GM21825 (cell line): ENCODE measurements at regions not wholly inside any gene's neighbourhood (a gene's known extent, or its start where the extent isn't known, plus 50 kb on each side); places are given as distances from the start of the nearest gene placed in this dataset.

Experiments used
- ATAC-seq: cut with Tn5 transposase; IDR thresholded peaks from one replicate; pipeline ENCODE4 v1.9.1; 2021; ENCODE audit warnings: mild to moderate bottlenecking, moderate library complexity; ENCODE audit not compliant: unreplicated experiment

GRCh38 chr5:52388349-52388748 lies 399.4 kb upstream of the ITGA1 start:
- no peak for ATAC-seq

DNA sequence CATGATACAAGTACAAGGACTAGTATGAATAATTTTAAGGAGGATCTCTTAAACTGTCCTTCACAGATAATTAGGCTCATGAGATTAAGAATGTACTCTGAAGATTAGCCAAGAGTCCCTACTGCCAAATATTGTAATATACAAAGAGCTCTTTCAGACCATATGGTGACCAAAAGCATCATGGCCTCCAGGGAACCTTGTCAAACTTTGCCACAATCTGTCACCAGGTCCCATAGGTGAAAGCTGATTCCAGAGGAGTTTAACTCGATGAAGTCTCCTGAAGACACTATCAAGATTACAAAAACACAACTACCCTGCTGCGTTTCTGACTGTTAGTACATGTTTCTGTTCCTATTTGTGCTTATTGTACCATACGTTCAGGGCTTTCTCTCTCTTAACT lies 395.4 kb upstream of the ITGA1 start:
- ATAC-seq = no peak

- ATAC-seq = no peak
Measured at GRCh38 chr5:52409835-52410234, 377.9 kb upstream of the ITGA1 start.

DNA sequence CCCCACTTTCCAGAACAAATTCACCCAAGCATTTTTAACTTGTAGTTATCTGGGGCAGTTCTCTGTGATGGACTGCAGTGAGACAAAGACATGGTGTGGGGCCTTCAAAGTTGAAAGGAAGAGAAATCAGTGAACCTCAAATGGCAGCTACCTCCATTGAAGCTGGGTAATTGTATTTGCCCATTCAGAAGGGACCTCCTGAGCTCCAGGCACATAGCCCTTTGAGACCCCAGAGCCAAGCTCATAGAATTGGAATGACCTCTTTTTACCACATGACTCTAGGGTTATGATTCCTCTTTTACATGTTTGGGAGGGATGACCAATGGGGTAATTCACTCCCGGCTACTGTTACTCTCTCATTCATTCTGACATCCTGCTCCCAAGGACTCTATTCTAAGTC lies 368.4 kb upstream of the ITGA1 start:
- ATAC-seq = no peak

GRCh38 chr5:52427615-52428014 lies 360.1 kb upstream of the ITGA1 start:
- no peak for ATAC-seq

- no peak for ATAC-seq
Measured at GRCh38 chr5:52428977-52429489, 358.7 kb upstream of the ITGA1 start.

DNA sequence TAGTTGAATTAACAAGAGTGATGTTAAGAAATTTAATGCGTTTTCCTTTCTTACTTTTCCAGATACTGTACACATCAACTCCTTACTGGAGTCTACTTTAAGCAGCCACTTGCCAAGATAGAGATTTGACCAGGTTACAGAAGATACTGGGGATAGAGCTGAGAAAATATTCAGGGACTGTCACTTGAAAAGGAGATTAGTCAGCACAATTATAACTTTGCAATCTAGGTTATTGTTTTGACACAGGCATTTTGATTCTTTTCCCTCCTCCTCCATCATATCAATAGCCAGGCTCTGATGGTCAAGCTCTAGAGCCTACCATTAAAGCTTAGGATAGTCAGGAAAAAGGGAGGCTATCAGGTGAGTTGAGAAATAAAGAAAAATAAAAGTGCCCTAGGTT lies 345.9 kb upstream of the ITGA1 start:
- ATAC-seq = no peak

- no peak for ATAC-seq
Measured at GRCh38 chr5:52443187-52443586, 344.5 kb upstream of the ITGA1 start.

DNA sequence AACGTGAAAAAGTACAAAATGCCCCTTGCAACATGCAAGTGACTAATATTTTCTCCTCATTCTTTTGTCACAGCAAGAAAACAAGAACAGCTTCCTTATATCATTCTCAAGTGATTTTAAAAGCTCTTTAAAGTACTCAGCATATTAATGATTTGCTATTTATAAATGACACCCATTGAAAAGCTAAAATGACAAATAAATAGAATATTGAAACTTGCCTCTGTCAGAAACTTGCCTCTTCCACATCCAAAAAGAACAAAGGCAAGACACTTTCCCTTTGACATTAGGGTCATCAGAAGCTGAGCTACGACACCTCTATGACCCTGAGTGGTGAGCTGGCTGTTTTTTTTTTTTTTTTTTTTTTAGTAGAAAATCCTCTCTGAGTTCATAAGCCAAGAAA lies 339.6 kb upstream of the ITGA1 start:
- no peak for ATAC-seq

DNA sequence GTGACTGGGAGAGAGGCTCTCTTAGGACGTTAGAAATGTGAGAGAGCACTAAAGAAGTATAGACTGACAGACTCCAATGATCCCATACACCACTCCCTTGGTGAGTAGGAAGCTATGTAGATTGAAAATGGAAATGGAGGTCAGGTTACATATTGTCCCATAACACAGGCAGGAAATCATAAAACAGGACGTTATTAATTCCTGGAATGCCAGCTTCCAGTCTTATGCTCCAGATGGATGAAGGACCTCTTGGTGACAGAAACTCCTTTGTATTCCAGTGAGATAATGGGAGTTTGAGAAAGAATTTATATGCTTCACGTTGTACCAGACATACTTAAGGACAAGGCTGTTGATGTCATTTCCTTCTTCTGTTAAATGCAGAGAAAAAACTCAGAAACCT lies 338.2 kb upstream of the ITGA1 start:
- no peak for ATAC-seq

- no peak for ATAC-seq
Measured at GRCh38 chr5:52452098-52452497, 335.6 kb upstream of the ITGA1 start.

GRCh38 chr5:52453176-52453575 lies 334.5 kb upstream of the ITGA1 start:
- ATAC-seq = no peak

GRCh38 chr5:52455920-52456319 lies 331.8 kb upstream of the ITGA1 start:
- ATAC-seq = no peak

- ATAC-seq = no peak
Measured at GRCh38 chr5:52457810-52458209, 329.9 kb upstream of the ITGA1 start.

- no peak for ATAC-seq
Measured at GRCh38 chr5:52466113-52466512, 321.6 kb upstream of the ITGA1 start.

- no peak for ATAC-seq
Measured at GRCh38 chr5:52466749-52467520, 320.8 kb upstream of the ITGA1 start.

DNA sequence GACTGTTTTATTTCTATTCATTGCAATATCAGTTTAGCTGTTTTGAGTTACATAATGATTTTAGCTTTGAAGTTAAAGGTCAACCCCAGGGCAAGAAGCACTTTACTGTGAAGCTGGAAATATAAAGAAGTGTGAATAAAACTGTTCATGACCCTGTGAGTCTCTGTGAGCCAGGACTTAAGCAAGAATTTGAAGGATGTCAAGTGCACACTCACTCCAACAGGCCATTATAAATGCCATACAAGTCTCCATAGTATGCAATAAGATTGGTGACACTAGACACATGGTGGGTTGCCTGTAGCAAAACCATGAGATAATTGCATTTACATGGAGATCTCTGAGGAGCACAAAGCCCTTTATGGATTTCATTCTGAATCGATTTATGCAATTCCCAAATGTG lies 318.7 kb upstream of the ITGA1 start:
- ATAC-seq = no peak

DNA sequence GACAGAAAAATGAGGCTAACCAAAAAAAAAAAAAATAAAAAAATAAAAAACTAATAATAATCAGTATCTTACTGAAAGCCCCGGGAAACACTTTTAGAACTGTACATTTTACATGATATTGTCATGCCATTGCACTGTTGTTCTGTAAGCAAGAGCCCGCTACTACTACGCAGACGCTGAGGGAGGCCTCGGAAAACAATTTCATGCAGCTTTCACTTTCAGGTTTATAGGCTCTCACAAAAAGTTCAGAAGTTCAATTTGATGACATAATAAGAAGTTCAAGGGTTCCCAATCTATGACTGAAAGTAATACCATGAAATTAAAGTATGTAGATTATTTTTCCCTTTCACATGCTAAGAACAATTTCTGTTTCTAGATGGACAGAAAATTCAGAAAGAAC lies 318.3 kb upstream of the ITGA1 start:
- no peak for ATAC-seq

- ATAC-seq = no peak
Measured at GRCh38 chr5:52469835-52470234, 317.9 kb upstream of the ITGA1 start.

DNA sequence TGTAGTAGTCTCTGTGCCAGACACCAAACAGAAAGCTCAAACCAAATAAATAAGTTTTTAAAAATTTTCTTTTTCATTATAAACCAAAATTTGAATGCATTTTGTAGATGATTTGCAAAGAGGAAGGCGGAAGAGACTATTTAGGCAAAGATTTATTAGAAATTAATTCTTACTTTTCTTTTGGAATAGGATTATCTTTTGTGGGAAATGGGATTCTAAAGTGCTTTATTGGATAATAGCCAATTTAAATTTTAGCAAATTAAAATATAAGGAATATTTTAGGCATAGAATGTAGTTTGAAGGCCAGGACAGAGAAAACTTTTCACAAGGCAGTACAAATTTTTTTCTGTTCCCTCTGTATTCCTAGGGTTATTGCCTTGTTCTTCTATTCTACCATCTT lies 311.4 kb upstream of the ITGA1 start:
- no peak for ATAC-seq

DNA sequence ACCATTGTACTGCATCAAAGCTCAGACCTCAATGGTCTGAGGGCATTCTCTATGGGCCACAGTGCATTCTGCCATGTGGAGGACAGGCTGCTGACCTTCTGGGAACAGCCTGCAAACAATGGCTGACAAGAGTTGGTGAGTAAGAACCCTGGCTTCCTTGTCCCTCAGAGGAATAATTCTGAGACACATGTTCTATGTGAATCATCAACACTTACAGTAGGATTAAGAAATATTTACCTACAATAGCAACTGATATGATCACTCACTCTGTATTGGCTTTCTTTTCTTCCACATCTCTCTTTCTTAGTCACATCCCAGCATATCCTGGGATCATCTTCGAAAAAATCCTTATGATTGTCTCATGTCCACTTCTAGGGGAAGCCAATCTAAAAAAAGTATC lies 306.5 kb upstream of the ITGA1 start:
- no peak for ATAC-seq

GRCh38 chr5:52481851-52482250 lies 305.9 kb upstream of the ITGA1 start:
- ATAC-seq = no peak
